HG03521 (cell line): ENCODE measurements at regions not wholly inside any gene's neighbourhood (a gene's known extent, or its start where the extent isn't known, plus 50 kb on each side); places are given as distances from the start of the nearest gene placed in this dataset.

Experiments used
- ATAC-seq: cut with Tn5 transposase; IDR thresholded peaks from one replicate; pipeline ENCODE4 v1.9.1; 2021; ENCODE audit warnings: mild to moderate bottlenecking, moderate library complexity; ENCODE audit not compliant: unreplicated experiment

GRCh38 chr4:66636349-66636748 lies 909.0 kb downstream of the CENPC start:
- ATAC-seq: no peak

GRCh38 chr4:66633477-66633876 lies 911.8 kb downstream of the CENPC start:
- ATAC-seq: no peak

- ATAC-seq: no peak
These were observed 915.4 kb downstream of the CENPC start for GRCh38 chr4:66629927-66630326.

GRCh38 chr4:66628146-66628545 lies 917.2 kb downstream of the CENPC start:
- no peak for ATAC-seq

- no peak for ATAC-seq
These were observed 919.8 kb downstream of the CENPC start for GRCh38 chr4:66625480-66625879.

GRCh38 chr4:66613591-66613990 lies 931.7 kb downstream of the CENPC start:
- ATAC-seq: no peak

- no peak for ATAC-seq
These were observed 936.3 kb downstream of the CENPC start for GRCh38 chr4:66609014-66609413.

- ATAC-seq: no peak
These were observed 936.6 kb upstream of the EPHA5 start for GRCh38 chr4:66606908-66607307.

- no peak for ATAC-seq
These were observed 935.9 kb upstream of the EPHA5 start for GRCh38 chr4:66606215-66606614.

GRCh38 chr4:66604192-66604591 lies 933.9 kb upstream of the EPHA5 start:
- ATAC-seq: no peak

GRCh38 chr4:66602622-66603021 lies 932.3 kb upstream of the EPHA5 start:
- ATAC-seq: no peak

- no peak for ATAC-seq
These were observed 921.7 kb upstream of the EPHA5 start for GRCh38 chr4:66591968-66592367.

GRCh38 chr4:66590488-66591215 lies 920.4 kb upstream of the EPHA5 start:
- no peak for ATAC-seq

- no peak for ATAC-seq
These were observed 918.9 kb upstream of the EPHA5 start for GRCh38 chr4:66589183-66589582.

GRCh38 chr4:66585767-66586166 lies 915.5 kb upstream of the EPHA5 start:
- no peak for ATAC-seq

- ATAC-seq: no peak
These were observed 907.6 kb upstream of the EPHA5 start for GRCh38 chr4:66577922-66578321.

- ATAC-seq: no peak
These were observed 904.9 kb upstream of the EPHA5 start for GRCh38 chr4:66575008-66575696.

- no peak for ATAC-seq
These were observed 904.1 kb upstream of the EPHA5 start for GRCh38 chr4:66574145-66574978.

GRCh38 chr4:66572949-66573348 lies 902.7 kb upstream of the EPHA5 start:
- no peak for ATAC-seq

- ATAC-seq: no peak
These were observed 900.9 kb upstream of the EPHA5 start for GRCh38 chr4:66571145-66571695.

- no peak for ATAC-seq
These were observed 898.9 kb upstream of the EPHA5 start for GRCh38 chr4:66569228-66569627.
